ENCODE measurements at regions not wholly inside any gene's neighbourhood (a gene's known extent, or its start where the extent isn't known, plus 50 kb on each side); places are given as distances from the start of the nearest gene placed in this dataset.
"Not testable (repeated sequence)": the region's sequence is repeated elsewhere in the genome, so short reads cannot be mapped to it uniquely, and the experiment has no call there.

- intact Hi-C loops (cut with micrococcal nuclease); in situ Hi-C loops (cut with MboI; ENCODE audit: low sequenced_read_pairs): not testable (repeated sequence)
These were observed 54.3 kb upstream of the IQSEC3 start for GRCh38 chr12:12306-12705.

GRCh38 chr12:12725-13640 is 53.6 kb upstream of the IQSEC3 start:
- Histone ChIP-seq H4K5ac (ENCODE audit: low read depth, low read length) (peak overlapping the region; percentile 49), H2AK5ac (ENCODE audit: low read depth, low read length) (peak overlapping the region; percentile 28; the same call in 1 of the 2 replicates)
- H3K9me1 ChIP-seq (ENCODE audit: insufficient read depth, low read length); CTCF ChIA-PET; POLR2A ChIA-PET (ENCODE audit: unreplicated experiment); H3K9ac ChIP-seq (ENCODE audit: low read depth, low read length); H2AK9ac ChIP-seq (replicated peaks; ENCODE audit: low read depth, low read length, poor library complexity); DNase-seq; H3K14ac ChIP-seq (replicated peaks; ENCODE audit: low read depth, low read length); H3K23ac ChIP-seq (ENCODE audit: low read depth, low read length); H3K4me3 ChIP-seq (ENCODE audit: insufficient read depth, low read depth, low read length); H2BK5ac ChIP-seq (ENCODE audit: low read depth, low read length, poor library complexity, severe bottlenecking); dilution Hi-C loops (cut with HindIII; ENCODE audit: low sequenced_read_pairs, unreplicated experiment); BruUV-seq (replicated peaks); ATAC-seq (ENCODE audit: low read depth); H2BK20ac ChIP-seq (ENCODE audit: low read depth, low read length); H3K9me3 ChIP-seq (ENCODE audit: control insufficient read depth, insufficient read depth, low read length); H3K36me3 ChIP-seq (ENCODE audit: control insufficient read depth, insufficient read depth, low read length); H3K56ac ChIP-seq (ENCODE audit: extremely low read depth, insufficient read depth, low read length); intact Hi-C loops (cut with micrococcal nuclease); H3K18ac ChIP-seq (ENCODE audit: low read depth, low read length); H4K20me1 ChIP-seq (ENCODE audit: insufficient read depth, low read length); H2AFZ ChIP-seq (replicated peaks; ENCODE audit: low read length, poor library complexity); H3K4me2 ChIP-seq (ENCODE audit: low read depth, low read length); H2BK120ac ChIP-seq (ENCODE audit: low read depth, low read length); H4K91ac ChIP-seq (ENCODE audit: insufficient read depth, low read depth, low read length); H3K27ac ChIP-seq (ENCODE audit: insufficient read depth, low read length); H3K27me3 ChIP-seq (ENCODE audit: control insufficient read depth, insufficient read depth, low read length); H3K4me1 ChIP-seq (ENCODE audit: control insufficient read depth, insufficient read depth, low read length); H4K8ac ChIP-seq (ENCODE audit: low read depth in 2 of 2, low read length in 2 of 2); H3K79me1 ChIP-seq (ENCODE audit: low read depth in 1 of 2, low read length in 2 of 2); H3K4ac ChIP-seq (ENCODE audit: low read depth, low read length); H2BK15ac ChIP-seq (ENCODE audit: low read depth, low read length); in situ Hi-C loops (cut with MboI; ENCODE audit: low sequenced_read_pairs): not testable (repeated sequence)
- no CpG with 5 or more reads among the region's 16 CpGs for WGBS, 2 experiments (ENCODE audit: extremely low coverage in 2 of 2, insufficient read length in 1 of 2)

More at GRCh38 chr12:12306-12705, 54.3 kb upstream of the IQSEC3 start:
- H3K9me3 ChIP-seq (ENCODE audit: control insufficient read depth, insufficient read depth, low read length); H3K79me1 ChIP-seq (ENCODE audit: low read depth in 1 of 2, low read length in 2 of 2); H3K23ac ChIP-seq (ENCODE audit: low read depth, low read length); H2BK5ac ChIP-seq (ENCODE audit: low read depth, low read length, poor library complexity, severe bottlenecking); CTCF ChIA-PET; H2AK9ac ChIP-seq (replicated peaks; ENCODE audit: low read depth, low read length, poor library complexity); H3K4me1 ChIP-seq (ENCODE audit: control insufficient read depth, insufficient read depth, low read length); POLR2A ChIA-PET (ENCODE audit: unreplicated experiment); DNase-seq; H4K91ac ChIP-seq (ENCODE audit: insufficient read depth, low read depth, low read length); H4K5ac ChIP-seq (ENCODE audit: low read depth, low read length); H3K4me3 ChIP-seq (ENCODE audit: insufficient read depth, low read depth, low read length); H3K36me3 ChIP-seq (ENCODE audit: control insufficient read depth, insufficient read depth, low read length); H3K18ac ChIP-seq (ENCODE audit: low read depth, low read length); H3K9ac ChIP-seq (ENCODE audit: low read depth, low read length); BruUV-seq (replicated peaks); H2AFZ ChIP-seq (replicated peaks; ENCODE audit: low read length, poor library complexity); H2AK5ac ChIP-seq (ENCODE audit: low read depth, low read length); H3K56ac ChIP-seq (ENCODE audit: extremely low read depth, insufficient read depth, low read length); H3K27ac ChIP-seq (ENCODE audit: insufficient read depth, low read length); H2BK20ac ChIP-seq (ENCODE audit: low read depth, low read length); dilution Hi-C loops (cut with HindIII; ENCODE audit: low sequenced_read_pairs, unreplicated experiment); H2BK120ac ChIP-seq (ENCODE audit: low read depth, low read length); H4K8ac ChIP-seq (ENCODE audit: low read depth in 2 of 2, low read length in 2 of 2); H3K14ac ChIP-seq (replicated peaks; ENCODE audit: low read depth, low read length); H3K9me1 ChIP-seq (ENCODE audit: insufficient read depth, low read length); H4K20me1 ChIP-seq (ENCODE audit: insufficient read depth, low read length); H3K4ac ChIP-seq (ENCODE audit: low read depth, low read length); H2BK15ac ChIP-seq (ENCODE audit: low read depth, low read length); H3K27me3 ChIP-seq (ENCODE audit: control insufficient read depth, insufficient read depth, low read length); H3K4me2 ChIP-seq (ENCODE audit: low read depth, low read length); ATAC-seq (ENCODE audit: low read depth): not testable (repeated sequence)
- WGBS, 2 experiments (ENCODE audit: extremely low coverage in 2 of 2, insufficient read length in 1 of 2), result 95% methylated on average over 7 of the region's 11 CpGs; no CpG with 5 or more reads in 1 of the 2 experiments

Measured in IMR-90 (cell line).